ENCODE measurements at regions not wholly inside any gene's neighbourhood (a gene's known extent, or its start where the extent isn't known, plus 50 kb on each side); places are given as distances from the start of the nearest gene placed in this dataset.
"Not testable (repeated sequence)": the region's sequence is repeated elsewhere in the genome, so short reads cannot be mapped to it uniquely, and the experiment has no call there.

- Histone ChIP-seq H3K27me3 (ENCODE audit: insufficient read depth, low read length) (no peaks in the 10 kb centered on the region), H3K36me3 (ENCODE audit: insufficient read depth, low read length) (peaks cover 2% of the 10 kb centered on the region; the same call in 1 of the 2 replicates), H3K4me1 (ENCODE audit: control insufficient read depth, insufficient read depth, low read length, unreplicated experiment) (peaks cover 9% of the 10 kb centered on the region), H2AFZ (ENCODE audit: low read length, unreplicated experiment) (peak overlapping the region; percentile 55), H3K27ac (ENCODE audit: low read depth, low read length) (no peak overlapping the region), H3K4me3 (ENCODE audit: low read depth, low read length) (no peak overlapping the region), H3K79me2 (ENCODE audit: control insufficient read depth, insufficient read depth, low read length, unreplicated experiment) (peaks cover 25% of the 10 kb centered on the region)
Measured at GRCh38 chr17:77086433-77087010, 54.2 kb upstream of the SEC14L1 start.

- peaks cover 9% of the 10 kb centered on the region for H3K4me1 ChIP-seq (ENCODE audit: control insufficient read depth, insufficient read depth, low read length, unreplicated experiment)
- H3K4me3 ChIP-seq (ENCODE audit: low read depth, low read length), result peak overlapping the region; percentile 78
- H3K36me3 ChIP-seq (ENCODE audit: insufficient read depth, low read length), result peaks cover 7% of the 10 kb centered on the region
- no peaks in the 10 kb centered on the region for H3K27me3 ChIP-seq (ENCODE audit: insufficient read depth, low read length)
- no peak overlapping the region for H3K27ac ChIP-seq (ENCODE audit: low read depth, low read length)
- peak overlapping the region; percentile 87 for H2AFZ ChIP-seq (ENCODE audit: low read length, unreplicated experiment)
- peaks cover 26% of the 10 kb centered on the region for H3K79me2 ChIP-seq (ENCODE audit: control insufficient read depth, insufficient read depth, low read length, unreplicated experiment)
Measured at GRCh38 chr17:77087650-77088454, 52.9 kb upstream of the SEC14L1 start.

- H3K4me3 ChIP-seq (ENCODE audit: low read depth, low read length), result peak overlapping the region; percentile 78
- H2AFZ ChIP-seq (ENCODE audit: low read length, unreplicated experiment), result peak overlapping the region; percentile 87
- H3K36me3 ChIP-seq (ENCODE audit: insufficient read depth, low read length), result peaks cover 12% of the 10 kb centered on the region
- peaks cover 26% of the 10 kb centered on the region for H3K79me2 ChIP-seq (ENCODE audit: control insufficient read depth, insufficient read depth, low read length, unreplicated experiment)
- H3K27ac ChIP-seq (ENCODE audit: low read depth, low read length), result peak overlapping the region; percentile 61
- H3K27me3 ChIP-seq (ENCODE audit: insufficient read depth, low read length), result no peaks in the 10 kb centered on the region
- peaks cover 9% of the 10 kb centered on the region for H3K4me1 ChIP-seq (ENCODE audit: control insufficient read depth, insufficient read depth, low read length, unreplicated experiment)
Measured at GRCh38 chr17:77088455-77089123, 52.2 kb upstream of the SEC14L1 start.

- Histone ChIP-seq H2AFZ (ENCODE audit: low read length, unreplicated experiment) (peak overlapping the region; percentile 8), H3K79me2 (ENCODE audit: control insufficient read depth, insufficient read depth, low read length, unreplicated experiment) (peaks cover 26% of the 10 kb centered on the region), H3K36me3 (ENCODE audit: insufficient read depth, low read length) (peaks cover 12% of the 10 kb centered on the region), H3K27me3 (ENCODE audit: insufficient read depth, low read length) (no peaks in the 10 kb centered on the region), H3K4me1 (ENCODE audit: control insufficient read depth, insufficient read depth, low read length, unreplicated experiment) (peaks cover 9% of the 10 kb centered on the region), H3K27ac (ENCODE audit: low read depth, low read length) (peak overlapping the region; percentile 61), H3K4me3 (ENCODE audit: low read depth, low read length) (peak overlapping the region; percentile 78)
Measured at GRCh38 chr17:77089124-77089490, 51.7 kb upstream of the SEC14L1 start.

GRCh38 chr17:77089949-77090348 lies 50.8 kb upstream of the SEC14L1 start:
- not testable (repeated sequence) for H3K27ac ChIP-seq (ENCODE audit: low read depth, low read length); H2AFZ ChIP-seq (ENCODE audit: low read length, unreplicated experiment); H3K4me1 ChIP-seq (ENCODE audit: control insufficient read depth, insufficient read depth, low read length, unreplicated experiment); H3K27me3 ChIP-seq (ENCODE audit: insufficient read depth, low read length)
- H3K36me3 ChIP-seq (ENCODE audit: insufficient read depth, low read length), result peaks cover 15% of the 10 kb centered on the region
- peaks cover 26% of the 10 kb centered on the region for H3K79me2 ChIP-seq (ENCODE audit: control insufficient read depth, insufficient read depth, low read length, unreplicated experiment)
- peak overlapping the region; percentile 78; the same call in 1 of the 2 replicates for H3K4me3 ChIP-seq (ENCODE audit: low read depth, low read length)

GRCh38 chr17:77090476-77090875 lies 50.3 kb upstream of the SEC14L1 start:
- H3K4me3 ChIP-seq (ENCODE audit: low read depth, low read length), result no peak overlapping the region
- peaks cover 26% of the 10 kb centered on the region for H3K79me2 ChIP-seq (ENCODE audit: control insufficient read depth, insufficient read depth, low read length, unreplicated experiment)
- H3K27ac ChIP-seq (ENCODE audit: low read depth, low read length), result no peak overlapping the region
- no peaks in the 10 kb centered on the region for H3K27me3 ChIP-seq (ENCODE audit: insufficient read depth, low read length)
- no peak overlapping the region for H2AFZ ChIP-seq (ENCODE audit: low read length, unreplicated experiment)
- peaks cover 9% of the 10 kb centered on the region for H3K4me1 ChIP-seq (ENCODE audit: control insufficient read depth, insufficient read depth, low read length, unreplicated experiment)
- peaks cover 16% of the 10 kb centered on the region for H3K36me3 ChIP-seq (ENCODE audit: insufficient read depth, low read length)

Data from ACC112 (cell line).